GM12891 (cell line): ENCODE measurements at regions not wholly inside any gene's neighbourhood (a gene's known extent, or its start where the extent isn't known, plus 50 kb on each side); places are given as distances from the start of the nearest gene placed in this dataset.
A peak's percentile ranks its signal among the peaks of the same experiment; 100 is the strongest.

ENCODE experiments used
- DNase-seq: peaks from one replicate; pipeline ENCODE4 v3.0.0; 2011; ENCODE audit warnings: low spot score; ENCODE audit not compliant: insufficient read length
- FAIRE-seq: peaks from 2 replicates; lab custom pipeline; 2011; peaks lifted over from hg19 to GRCh38; lab: Jason Lieb, UNC
- PAX5 ChIP-seq: IDR thresholded peaks from 2 replicates; pipeline ENCODE4 v1.6.1; 2011; ENCODE audit warnings: low read length, moderate library complexity, mild to moderate bottlenecking; ENCODE audit not compliant: insufficient read depth, severe bottlenecking
- POLR2A ChIP-seq: IDR thresholded peaks from 2 replicates; pipeline ENCODE4 v1.6.1; 2011; ENCODE audit warnings: low read depth, low read length, control low read depth
- POLR2AphosphoS5 ChIP-seq: IDR thresholded peaks from 2 replicates; pipeline ENCODE4 v1.6.1; 2011; ENCODE audit warnings: low read depth, low read length, control low read depth
- POU2F2 ChIP-seq: IDR thresholded peaks from 2 replicates; pipeline ENCODE4 v1.6.1; 2011; ENCODE audit warnings: low read depth, mild to moderate bottlenecking, control low read depth, low read length, moderate library complexity
- SPI1 ChIP-seq: IDR thresholded peaks from 2 replicates; pipeline ENCODE4 v1.6.1; 2011; ENCODE audit warnings: low read depth, low read length, control low read depth
- TAF1 ChIP-seq: IDR thresholded peaks from 2 replicates; pipeline ENCODE4 v1.6.1; 2011; ENCODE audit warnings: low read depth, low read length, control low read depth

DNA sequence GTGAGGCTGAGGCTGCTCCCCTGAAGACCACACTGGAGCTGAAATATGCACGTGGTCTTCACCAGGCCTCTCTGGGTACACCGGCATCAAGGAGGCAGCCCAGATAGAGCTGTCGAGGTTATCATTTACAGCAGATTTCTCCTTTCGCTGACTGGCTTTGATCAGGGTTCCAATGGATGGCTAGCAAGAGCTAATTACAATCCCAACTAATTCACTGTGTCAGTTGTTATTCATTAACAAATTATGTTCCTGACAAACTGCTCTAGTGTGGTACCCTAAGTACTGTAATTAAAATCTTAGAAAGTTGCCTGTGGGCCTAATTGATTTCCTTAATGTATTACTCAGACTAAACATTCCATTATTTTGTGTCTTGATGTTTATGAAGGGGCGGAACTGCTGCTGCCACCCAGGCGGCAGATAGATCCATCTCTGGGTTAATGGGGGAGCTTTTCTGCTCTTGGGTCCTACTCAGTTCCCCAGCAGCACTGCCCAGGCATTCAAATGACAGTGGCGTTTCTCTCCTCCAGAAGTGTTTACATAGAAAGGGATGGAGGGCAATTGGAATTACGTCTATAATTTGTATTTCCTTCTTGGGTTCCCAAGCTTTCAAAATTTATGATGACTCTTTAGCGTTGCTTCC is 71.7 kb upstream of the RAD23B start:
- FAIRE-seq (no peak), DNase-seq (no peak)
- no peak for TF ChIP-seq PAX5
- TF ChIP-seq POLR2AphosphoS5 = no peak
- no peak for TF ChIP-seq POU2F2
- TF ChIP-seq POLR2A = no peak
- no peak for TF ChIP-seq TAF1
- TF ChIP-seq SPI1 = no peak

DNA sequence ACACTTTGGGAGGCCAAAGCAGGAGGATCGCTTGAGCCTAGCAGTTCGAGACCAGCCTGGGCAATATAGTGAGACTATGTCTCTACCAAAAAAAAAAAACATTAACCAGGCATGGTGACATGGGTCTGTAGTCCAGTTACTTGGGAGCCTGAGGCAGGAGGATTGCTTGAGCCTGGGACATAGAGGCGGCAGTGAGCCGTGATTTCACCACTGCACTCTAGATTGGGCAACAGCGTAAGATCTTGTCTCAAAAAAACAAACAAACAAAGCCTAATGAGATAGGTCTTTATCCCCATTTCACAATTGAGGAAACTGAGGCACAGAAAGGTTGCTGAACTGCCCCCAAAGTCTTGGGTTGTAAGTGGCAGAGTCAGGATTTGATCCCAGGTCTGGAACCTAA is 70.5 kb upstream of the RAD23B start:
- TF ChIP-seq POU2F2 (no peak), PAX5 (no peak), POLR2AphosphoS5 (no peak), TAF1 (no peak), SPI1 (no peak), POLR2A (no peak)
- DNase-seq = no peak
- FAIRE-seq = no peak

DNA sequence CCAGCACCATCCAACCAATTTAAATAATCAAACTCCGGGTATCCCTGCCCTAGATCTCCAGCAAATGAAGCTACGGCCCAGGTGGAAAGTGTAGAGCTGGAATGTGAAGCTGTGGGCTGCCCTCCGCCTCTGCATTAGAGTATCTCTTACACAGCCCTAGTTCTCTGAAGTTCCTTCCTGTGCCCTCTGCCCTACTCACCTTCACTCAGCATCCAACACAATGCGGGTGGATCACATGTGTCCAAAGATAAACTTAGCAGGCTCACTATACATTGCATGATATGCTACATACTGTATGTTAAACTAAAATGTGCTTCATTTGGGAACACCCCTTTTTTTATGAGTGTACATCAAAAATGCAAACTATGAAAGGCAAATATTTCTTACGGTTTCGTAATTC is 70.0 kb upstream of the RAD23B start:
- no peak for FAIRE-seq
- no peak for TF ChIP-seq POU2F2
- TF ChIP-seq PAX5 = no peak
- no peak for TF ChIP-seq POLR2AphosphoS5
- TF ChIP-seq TAF1 = no peak
- no peak for TF ChIP-seq POLR2A
- no peak for TF ChIP-seq SPI1

DNA sequence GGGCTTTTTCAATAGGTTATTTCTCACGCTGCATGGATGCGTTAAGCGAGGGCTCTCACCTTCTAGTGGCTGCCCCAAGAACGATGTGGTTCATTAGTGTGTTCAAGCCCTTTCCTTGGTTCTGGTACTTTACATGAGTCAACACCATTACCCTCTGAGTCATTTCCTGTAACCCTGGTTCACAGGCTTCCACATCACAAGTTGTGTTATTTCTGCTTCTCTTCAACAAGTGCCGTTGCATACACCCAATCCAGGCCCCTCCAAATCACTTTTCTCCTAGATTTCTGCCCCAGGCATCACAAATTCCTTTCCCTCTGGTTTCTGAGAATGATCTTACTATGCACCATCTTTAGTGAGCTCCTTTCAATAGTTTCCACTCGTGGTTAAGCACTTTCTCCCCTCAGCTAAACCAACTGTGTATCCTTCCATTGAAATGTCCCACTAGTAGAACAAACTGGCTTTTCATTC is 69.5 kb upstream of the RAD23B start:
- no peak for FAIRE-seq
- DNase-seq = no peak
- TF ChIP-seq POLR2A = no peak
- TF ChIP-seq POU2F2 = no peak
- TF ChIP-seq POLR2AphosphoS5 = no peak
- TF ChIP-seq TAF1 = no peak
- no peak for TF ChIP-seq SPI1
- TF ChIP-seq PAX5 = no peak

More for the DNA sequence above, 70.0 kb upstream of the RAD23B start:
- no peak for DNase-seq

DNA sequence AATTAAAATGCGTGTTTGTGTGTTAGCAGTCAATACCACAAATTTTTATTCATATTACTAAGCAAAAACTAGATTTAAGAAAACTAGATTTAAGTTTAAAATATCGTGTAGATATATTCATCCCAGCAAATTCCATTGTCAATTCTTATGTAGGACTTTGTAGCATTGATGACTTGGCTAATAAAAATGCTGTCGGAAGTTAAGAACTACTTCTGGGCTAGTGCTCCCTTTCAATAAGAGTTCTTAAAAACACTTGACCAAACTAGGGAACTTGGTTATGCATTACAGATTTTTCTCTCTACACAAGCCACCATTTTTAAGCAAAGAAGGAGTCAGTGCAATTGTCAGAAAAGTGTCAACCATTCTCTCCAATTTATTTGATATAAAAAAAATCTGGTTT is 68.7 kb upstream of the RAD23B start:
- TF ChIP-seq PAX5 (no peak), POLR2A (no peak), TAF1 (no peak), POU2F2 (no peak), POLR2AphosphoS5 (no peak)
- DNase-seq (no peak), FAIRE-seq (no peak)

DNA sequence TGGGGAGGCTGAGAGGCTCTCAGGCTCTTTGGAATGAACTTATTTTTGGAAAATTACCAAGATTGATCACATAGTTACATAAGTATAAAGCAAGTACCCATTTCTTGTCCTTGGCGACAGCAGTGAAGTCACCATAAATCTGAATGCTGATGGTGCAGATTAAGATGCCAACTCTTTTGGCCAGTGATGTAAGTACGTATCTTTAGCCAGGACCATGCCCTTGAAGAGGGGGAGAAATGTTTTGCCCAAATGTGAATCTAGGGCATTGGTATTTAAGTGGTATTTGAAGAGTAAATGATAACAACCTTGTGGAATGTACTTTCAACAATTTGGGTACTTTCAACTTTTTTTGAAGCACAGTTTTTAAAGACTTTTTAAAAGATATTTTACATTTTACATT is 68.2 kb upstream of the RAD23B start:
- no peak for TF ChIP-seq PAX5
- no peak for TF ChIP-seq SPI1
- no peak for TF ChIP-seq POLR2A
- no peak for TF ChIP-seq POU2F2
- no peak for TF ChIP-seq TAF1
- TF ChIP-seq POLR2AphosphoS5 = no peak
- DNase-seq (no peak), FAIRE-seq (no peak)

DNA sequence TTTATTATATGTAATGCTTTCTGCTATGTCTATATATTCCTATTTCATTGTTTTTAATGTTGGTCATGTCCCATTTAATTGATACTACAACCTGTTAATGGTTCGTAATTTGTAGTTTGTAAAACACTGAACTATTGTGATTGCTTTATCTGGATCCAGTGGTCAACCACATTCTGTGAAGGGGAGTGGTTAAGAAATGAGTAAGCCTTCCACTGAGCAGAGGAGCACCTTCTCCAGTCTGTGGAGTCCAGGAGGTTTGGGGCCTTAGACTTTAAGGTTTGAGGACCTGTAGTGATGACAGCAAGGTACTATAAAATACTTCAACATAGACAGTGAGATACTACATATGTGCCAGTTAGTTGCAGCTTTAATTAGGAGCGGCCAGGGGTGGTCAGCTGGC is 67.7 kb upstream of the RAD23B start:
- TF ChIP-seq SPI1 = no peak
- no peak for TF ChIP-seq POLR2A
- TF ChIP-seq POU2F2 = no peak
- no peak for TF ChIP-seq PAX5
- no peak for TF ChIP-seq POLR2AphosphoS5
- TF ChIP-seq TAF1 = no peak
- no peak for DNase-seq
- no peak for FAIRE-seq

DNA sequence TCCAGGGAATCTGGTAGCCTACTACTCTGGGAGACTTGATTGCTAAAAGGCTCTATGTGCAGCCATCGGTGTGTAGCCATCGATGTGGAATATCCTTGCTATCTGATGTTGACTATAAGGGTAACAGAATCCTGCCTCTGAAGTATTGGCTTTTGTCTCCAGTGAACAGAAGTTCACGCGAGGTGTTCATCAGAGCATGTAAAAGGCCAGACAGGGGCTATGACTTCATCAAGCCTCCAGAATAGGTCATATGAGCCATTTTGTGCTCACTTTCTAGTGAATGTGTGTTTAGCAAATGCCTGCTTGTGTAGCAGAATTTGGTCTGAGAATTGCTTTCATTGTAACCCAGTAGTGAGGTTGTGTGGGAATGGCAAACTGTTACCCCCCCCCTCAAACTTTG is 66.8 kb upstream of the RAD23B start:
- FAIRE-seq = no peak
- no peak for DNase-seq
- TF ChIP-seq PAX5 (no peak), POLR2A (no peak), SPI1 (no peak), POLR2AphosphoS5 (no peak), POU2F2 (no peak), TAF1 (no peak)

DNA sequence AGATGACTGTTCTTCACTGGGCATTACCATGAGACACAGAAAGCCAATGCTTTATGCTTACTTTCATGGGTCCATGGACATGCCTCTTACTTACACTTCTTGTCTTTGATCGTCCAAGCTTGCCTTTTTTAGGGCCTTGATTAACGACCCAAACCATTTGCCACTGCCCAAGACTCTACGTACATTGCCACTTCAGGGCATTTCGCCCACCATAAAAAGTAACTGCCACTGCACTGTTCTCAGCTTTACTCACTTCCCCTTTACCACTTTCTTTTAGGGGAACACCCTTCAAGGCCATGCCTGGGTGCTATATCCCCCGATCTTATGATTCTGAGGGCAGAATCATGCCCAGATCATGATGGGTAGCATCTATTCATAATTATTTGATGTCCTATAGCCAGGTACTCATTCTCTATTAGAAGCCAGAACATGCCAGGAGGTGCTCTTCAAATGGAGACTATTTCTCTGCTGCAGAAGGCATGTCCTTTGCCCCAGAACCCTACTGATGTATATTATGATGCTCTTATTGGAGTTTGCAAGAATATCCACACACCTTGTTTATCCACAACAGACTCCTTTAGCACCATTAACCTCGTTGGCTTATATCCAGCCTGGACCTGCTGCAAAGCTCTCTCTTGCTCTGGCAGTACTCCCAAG is 64.1 kb upstream of the RAD23B start:
- no peak for TF ChIP-seq TAF1
- TF ChIP-seq POU2F2 = no peak
- TF ChIP-seq SPI1 = peak; percentile 93
- TF ChIP-seq POLR2AphosphoS5 = no peak
- TF ChIP-seq POLR2A = no peak
- TF ChIP-seq PAX5 = no peak
- peak; percentile 9 for FAIRE-seq

More for the DNA sequence above, 64.1 kb upstream of the RAD23B start:
- no peak for DNase-seq
